Astrocyte (in vitro differentiated cells and primary cell): ENCODE measurements at regions not wholly inside any gene's neighbourhood (a gene's known extent, or its start where the extent isn't known, plus 50 kb on each side); places are given as distances from the start of the nearest gene placed in this dataset.
A peak's percentile ranks its signal among the peaks of the same experiment; 100 is the strongest.

ENCODE experiments used
- DNase-seq: peaks from one replicate; pipeline ENCODE4 v3.0.0-alpha.2; 2010; ENCODE audit warnings: low read depth
- FAIRE-seq: peaks from 2 replicates; lab custom pipeline; 2011; peaks lifted over from hg19 to GRCh38; lab: Jason Lieb, UNC
- H2AFZ ChIP-seq: 2 replicates; pipeline ENCODE4 v1.6.0; 2012; ENCODE audit warnings: low read depth, low read length, inconsistent platforms
- H3K27ac ChIP-seq: 2 replicates; pipeline ENCODE4 v1.5.1; 2011; ENCODE audit warnings: low read depth, low read length, inconsistent platforms
- H3K27me3 ChIP-seq: 2 replicates; pipeline ENCODE4 v1.6.0; 2011; ENCODE audit warnings: low read length, inconsistent platforms; ENCODE audit not compliant: insufficient read depth
- H3K36me3 ChIP-seq: 2 replicates; pipeline ENCODE4 v1.5.1; 2011; ENCODE audit warnings: low read length, inconsistent platforms; ENCODE audit not compliant: insufficient read depth
- H3K4me1 ChIP-seq: 2 replicates; pipeline ENCODE4 v1.5.1; 2011; ENCODE audit warnings: low read length, inconsistent platforms; ENCODE audit not compliant: insufficient read depth
- H3K4me2 ChIP-seq: 2 replicates; pipeline ENCODE4 v1.6.0; 2012; ENCODE audit warnings: low read length, inconsistent platforms
- H3K4me3 ChIP-seq: 2 replicates; pipeline ENCODE4 v1.5.1; 2011; ENCODE audit warnings: low read depth, mild to moderate bottlenecking, low read length, inconsistent platforms; ENCODE audit not compliant: insufficient read depth
- H3K79me2 ChIP-seq: 2 replicates; pipeline ENCODE4 v1.6.0; 2012; ENCODE audit warnings: mild to moderate bottlenecking, low read length, inconsistent platforms; ENCODE audit not compliant: insufficient read depth
- H3K9ac ChIP-seq: 2 replicates; pipeline ENCODE4 v1.6.0; 2012; ENCODE audit warnings: mild to moderate bottlenecking, low read length, inconsistent platforms
- H3K9me3 ChIP-seq: 2 replicates; pipeline ENCODE4 v1.5.1; 2012; ENCODE audit warnings: low read depth, mild to moderate bottlenecking, low read length, inconsistent platforms; ENCODE audit not compliant: insufficient read depth
- H4K20me1 ChIP-seq: 2 replicates; pipeline ENCODE4 v1.6.0; 2012; ENCODE audit warnings: low read length, inconsistent platforms; ENCODE audit not compliant: insufficient read depth
- H3K27ac Mint-ChIP-seq: one replicate; pipeline ENCODE4 v1.8.0; 2021; ENCODE audit warnings: mild to moderate bottlenecking, mixed read lengths; ENCODE audit not compliant: unreplicated experiment
- H3K27me3 Mint-ChIP-seq: one replicate; pipeline ENCODE4 v1.8.0; 2021; ENCODE audit warnings: low read depth, mixed read lengths; ENCODE audit not compliant: unreplicated experiment
- H3K36me3 Mint-ChIP-seq: one replicate; pipeline ENCODE4 v1.8.0; 2021; ENCODE audit warnings: low read depth, mixed read lengths; ENCODE audit not compliant: unreplicated experiment
- H3K4me1 Mint-ChIP-seq: one replicate; pipeline ENCODE4 v1.8.0; 2021; ENCODE audit warnings: low read depth, mixed read lengths; ENCODE audit not compliant: unreplicated experiment
- H3K4me3 Mint-ChIP-seq: one replicate; pipeline ENCODE4 v1.8.0; 2021; ENCODE audit warnings: mild to moderate bottlenecking, moderate library complexity, mixed read lengths; ENCODE audit not compliant: unreplicated experiment
- H3K9me3 Mint-ChIP-seq: one replicate; pipeline ENCODE4 v1.8.0; 2021; ENCODE audit warnings: mild to moderate bottlenecking, mixed read lengths; ENCODE audit not compliant: unreplicated experiment
- CTCF ChIP-seq: IDR thresholded peaks from 2 replicates; pipeline ENCODE4 v1.5.1; 2011; ENCODE audit warnings: low read depth, mild to moderate bottlenecking, inconsistent platforms, low read length, moderate library complexity; ENCODE audit not compliant: insufficient read depth
- EZH2 ChIP-seq: IDR thresholded peaks from 2 replicates; pipeline ENCODE4 v1.6.1; 2012; ENCODE audit warnings: mild to moderate bottlenecking, low read length, inconsistent platforms; ENCODE audit not compliant: insufficient read depth

- no peak overlapping the region for H3K27ac Mint-ChIP-seq
Measured at GRCh38 chr6:167487749-167488664, 163.1 kb downstream of the TTLL2 start.

GRCh38 chr6:167491438-167492099, 166.7 kb downstream of the TTLL2 start:
- TF ChIP-seq EZH2 (no peak), CTCF (no peak)
- peak overlapping the region; percentile 44 for H3K27ac Mint-ChIP-seq

More at GRCh38 chr6:167487749-167488664, 163.1 kb downstream of the TTLL2 start:
- FAIRE-seq (no peak), DNase-seq (no peak)
- H3K4me2 ChIP-seq = no peak overlapping the region
- Mint-ChIP-seq H3K36me3 (no peaks in the 10 kb centered on the region), H3K27me3 (peaks cover 44% of the 10 kb centered on the region), H3K4me3 (no peak overlapping the region), H3K4me1 (peaks cover 8% of the 10 kb centered on the region), H3K9me3 (peaks cover 8% of the 10 kb centered on the region)
- no peaks in the 10 kb centered on the region for H3K36me3 ChIP-seq
- H2AFZ ChIP-seq = no peak overlapping the region
- no peak overlapping the region for H3K9ac ChIP-seq
- no peak overlapping the region for H3K27ac ChIP-seq
- H3K4me1 ChIP-seq = no peaks in the 10 kb centered on the region
- no peaks in the 10 kb centered on the region for H3K79me2 ChIP-seq
- no peaks in the 10 kb centered on the region for H3K27me3 ChIP-seq
- H4K20me1 ChIP-seq = no peaks in the 10 kb centered on the region
- no peaks in the 10 kb centered on the region for H3K9me3 ChIP-seq
- TF ChIP-seq EZH2 = no peak
- TF ChIP-seq CTCF = no peak
- H3K4me3 ChIP-seq = no peak overlapping the region

More at GRCh38 chr6:167491438-167492099, 166.7 kb downstream of the TTLL2 start:
- H3K27me3 Mint-ChIP-seq = peaks cover 58% of the 10 kb centered on the region
- DNase-seq = no peak
- no peak overlapping the region for H3K27ac ChIP-seq
- no peaks in the 10 kb centered on the region for H3K36me3 Mint-ChIP-seq
- H3K4me1 ChIP-seq = no peaks in the 10 kb centered on the region
- H3K9me3 Mint-ChIP-seq = peaks cover 4% of the 10 kb centered on the region
- no peak overlapping the region for H3K4me3 Mint-ChIP-seq
- H2AFZ ChIP-seq = no peak overlapping the region
- no peaks in the 10 kb centered on the region for H3K79me2 ChIP-seq
- H3K4me2 ChIP-seq = no peak overlapping the region
- peaks cover 8% of the 10 kb centered on the region for H3K4me1 Mint-ChIP-seq
- no peaks in the 10 kb centered on the region for H3K27me3 ChIP-seq
- no peaks in the 10 kb centered on the region for H4K20me1 ChIP-seq
- H3K4me3 ChIP-seq = no peak overlapping the region
- H3K9me3 ChIP-seq = no peaks in the 10 kb centered on the region
- FAIRE-seq = no peak
- no peaks in the 10 kb centered on the region for H3K36me3 ChIP-seq
- no peak overlapping the region for H3K9ac ChIP-seq
